ENCODE measurements at regions not wholly inside any gene's neighbourhood (a gene's known extent, or its start where the extent isn't known, plus 50 kb on each side); places are given as distances from the start of the nearest gene placed in this dataset.

GRCh38 chr16:87108941-87109340 lies 208.3 kb downstream of the C16orf95 start:
- H3K27ac ChIP-seq (ENCODE audit: low read depth, low read length), result no peak overlapping the region
- Mint-ChIP-seq H3K27ac (ENCODE audit: unreplicated experiment) (no peak overlapping the region), H3K9me3 (ENCODE audit: unreplicated experiment) (peaks cover 3% of the 10 kb centered on the region), H3K36me3 (ENCODE audit: low read depth, unreplicated experiment) (no peaks in the 10 kb centered on the region), H3K4me1 (ENCODE audit: low read depth, unreplicated experiment) (peaks cover 11% of the 10 kb centered on the region), H3K27me3 (ENCODE audit: low read depth, unreplicated experiment) (peaks cover 12% of the 10 kb centered on the region), H3K4me3 (ENCODE audit: unreplicated experiment) (peak overlapping the region; percentile 15)
- FAIRE-seq, result no peak
- TF ChIP-seq CTCF (IDR thresholded peaks at IDR 0.05; ENCODE audit: insufficient read depth, low read depth, low read length) (no peak), EZH2 (IDR thresholded peaks at IDR 0.05; ENCODE audit: insufficient read depth, low read length) (no peak)
- no peaks in the 10 kb centered on the region for H3K27me3 ChIP-seq (ENCODE audit: insufficient read depth, low read length)
- H4K20me1 ChIP-seq (ENCODE audit: insufficient read depth, low read length), result no peaks in the 10 kb centered on the region
- H3K9me3 ChIP-seq (ENCODE audit: insufficient read depth, low read depth, low read length), result no peaks in the 10 kb centered on the region
- no peak overlapping the region for H3K9ac ChIP-seq (ENCODE audit: low read length)
- peaks cover 5% of the 10 kb centered on the region for H3K4me1 ChIP-seq (ENCODE audit: insufficient read depth, low read length)
- H3K4me3 ChIP-seq (ENCODE audit: insufficient read depth, low read depth, low read length), result no peak overlapping the region
- no peak overlapping the region for H2AFZ ChIP-seq (ENCODE audit: low read depth, low read length)
- H3K79me2 ChIP-seq (ENCODE audit: insufficient read depth, low read length), result no peaks in the 10 kb centered on the region
- H3K36me3 ChIP-seq (ENCODE audit: insufficient read depth, low read length), result no peaks in the 10 kb centered on the region
- peak; percentile 60 for DNase-seq (ENCODE audit: low read depth)
- no peak overlapping the region for H3K4me2 ChIP-seq (ENCODE audit: low read length)

GRCh38 chr16:87114832-87115231 lies 202.4 kb downstream of the C16orf95 start:
- DNase-seq (ENCODE audit: low read depth) (no peak), FAIRE-seq (no peak)

More at GRCh38 chr16:87114832-87115231, 202.4 kb downstream of the C16orf95 start:
- Histone ChIP-seq H2AFZ (ENCODE audit: low read depth, low read length) (no peak overlapping the region), H3K9ac (ENCODE audit: low read length) (no peak overlapping the region), H3K27ac (ENCODE audit: low read depth, low read length) (no peak overlapping the region), H3K4me3 (ENCODE audit: insufficient read depth, low read depth, low read length) (no peak overlapping the region), H3K36me3 (ENCODE audit: insufficient read depth, low read length) (no peaks in the 10 kb centered on the region), H3K4me1 (ENCODE audit: insufficient read depth, low read length) (no peaks in the 10 kb centered on the region), H4K20me1 (ENCODE audit: insufficient read depth, low read length) (no peaks in the 10 kb centered on the region), H3K27me3 (ENCODE audit: insufficient read depth, low read length) (no peaks in the 10 kb centered on the region), H3K79me2 (ENCODE audit: insufficient read depth, low read length) (no peaks in the 10 kb centered on the region), H3K9me3 (ENCODE audit: insufficient read depth, low read depth, low read length) (no peaks in the 10 kb centered on the region), H3K4me2 (ENCODE audit: low read length) (no peak overlapping the region)
- Mint-ChIP-seq H3K4me3 (ENCODE audit: unreplicated experiment) (no peak overlapping the region), H3K9me3 (ENCODE audit: unreplicated experiment) (peaks cover 2% of the 10 kb centered on the region), H3K4me1 (ENCODE audit: low read depth, unreplicated experiment) (peaks cover 5% of the 10 kb centered on the region), H3K27ac (ENCODE audit: unreplicated experiment) (no peak overlapping the region), H3K27me3 (ENCODE audit: low read depth, unreplicated experiment) (peaks cover 10% of the 10 kb centered on the region), H3K36me3 (ENCODE audit: low read depth, unreplicated experiment) (no peaks in the 10 kb centered on the region)
- TF ChIP-seq EZH2 (IDR thresholded peaks at IDR 0.05; ENCODE audit: insufficient read depth, low read length) (no peak), CTCF (IDR thresholded peaks at IDR 0.05; ENCODE audit: insufficient read depth, low read depth, low read length) (no peak)

All from astrocyte (in vitro differentiated cells and primary cell).